Liver (tissue), 3 donors: ENCODE measurements at regions not wholly inside any gene's neighbourhood (a gene's known extent, or its start where the extent isn't known, plus 50 kb on each side); places are given as distances from the start of the nearest gene placed in this dataset.

ENCODE experiments used
- GABPA ChIP-seq, 2 donors: IDR thresholded peaks in 1 of 2; conservative IDR thresholded peaks in 1 of 2; 2 replicates each; pipeline ENCODE4 v1.6.1; 2016; ENCODE audit warnings: antibody characterized with exemption in 2 of 2, mild to moderate bottlenecking in 1 of 2, moderate library complexity in 1 of 2
- RAD21 ChIP-seq, 2 donors: IDR thresholded peaks; 2 replicates each; pipeline ENCODE4 v1.6.1; 2016; ENCODE audit warnings: antibody characterized with exemption in 2 of 2, mild to moderate bottlenecking in 2 of 2
- RXRA ChIP-seq, 2 donors: IDR thresholded peaks; 2 replicates each; pipeline ENCODE4 v1.6.1; 2017 to 2018; ENCODE audit warnings: antibody characterized with exemption in 2 of 2, mild to moderate bottlenecking in 1 of 2
- SP1 ChIP-seq: IDR thresholded peaks from 2 replicates; pipeline ENCODE4 v1.6.1; 2018; ENCODE audit warnings: antibody characterized with exemption, mild to moderate bottlenecking
- TAF1 ChIP-seq: conservative IDR thresholded peaks from 2 replicates; pipeline ENCODE4 v1.6.1; 2016; ENCODE audit warnings: antibody characterized with exemption, mild to moderate bottlenecking
- YY1 ChIP-seq: IDR thresholded peaks from 2 replicates; pipeline ENCODE4 v1.6.1; 2016; ENCODE audit warnings: antibody characterized with exemption, mild to moderate bottlenecking
- TF ChIP-seq, protein P1 (sequence below): fragments of 150-350 bp; IDR thresholded peaks from 2 replicates; pipeline ENCODE4 v1.5.1; 2017; ENCODE audit warnings: improper control_type of control experiment, low read depth, low read length; ENCODE audit not compliant: missing input control
- TF ChIP-seq, protein P2 (sequence below): IDR thresholded peaks from 2 replicates; pipeline ENCODE4 v1.6.1; 2016; ENCODE audit warnings: antibody characterized with exemption
- TF ChIP-seq, protein P3 (sequence below): IDR thresholded peaks from 2 replicates; pipeline ENCODE4 v1.6.1; 2016; ENCODE audit warnings: antibody characterized with exemption
- TF ChIP-seq, protein P4 (sequence below): IDR thresholded peaks from 2 replicates; pipeline ENCODE4 v1.6.1; 2016; ENCODE audit warnings: antibody characterized with exemption, mild to moderate bottlenecking
- donor health status: healthy.
- donor health status: healthy.

DNA sequence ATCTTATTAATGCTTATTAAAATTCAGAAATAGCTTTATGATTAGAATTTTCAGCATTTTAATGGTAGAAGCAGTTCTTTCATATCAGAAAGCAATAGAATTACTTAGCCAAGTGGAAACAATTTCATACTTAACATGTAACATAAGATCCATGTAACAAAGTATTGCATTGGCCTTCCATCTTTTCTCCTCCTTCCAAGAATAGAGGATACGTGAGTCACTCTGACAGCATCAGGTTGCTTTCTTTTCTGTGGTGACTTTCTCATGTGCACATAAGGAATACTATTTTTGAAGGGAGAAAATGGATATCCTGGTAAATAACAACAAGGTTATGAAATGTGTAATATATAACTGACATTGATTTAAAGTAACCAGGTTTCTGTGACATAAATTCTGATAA lies 272.2 kb downstream of the ANXA1 start:
- no peak for TF ChIP-seq YY1
- TF ChIP-seq, protein P1, sequence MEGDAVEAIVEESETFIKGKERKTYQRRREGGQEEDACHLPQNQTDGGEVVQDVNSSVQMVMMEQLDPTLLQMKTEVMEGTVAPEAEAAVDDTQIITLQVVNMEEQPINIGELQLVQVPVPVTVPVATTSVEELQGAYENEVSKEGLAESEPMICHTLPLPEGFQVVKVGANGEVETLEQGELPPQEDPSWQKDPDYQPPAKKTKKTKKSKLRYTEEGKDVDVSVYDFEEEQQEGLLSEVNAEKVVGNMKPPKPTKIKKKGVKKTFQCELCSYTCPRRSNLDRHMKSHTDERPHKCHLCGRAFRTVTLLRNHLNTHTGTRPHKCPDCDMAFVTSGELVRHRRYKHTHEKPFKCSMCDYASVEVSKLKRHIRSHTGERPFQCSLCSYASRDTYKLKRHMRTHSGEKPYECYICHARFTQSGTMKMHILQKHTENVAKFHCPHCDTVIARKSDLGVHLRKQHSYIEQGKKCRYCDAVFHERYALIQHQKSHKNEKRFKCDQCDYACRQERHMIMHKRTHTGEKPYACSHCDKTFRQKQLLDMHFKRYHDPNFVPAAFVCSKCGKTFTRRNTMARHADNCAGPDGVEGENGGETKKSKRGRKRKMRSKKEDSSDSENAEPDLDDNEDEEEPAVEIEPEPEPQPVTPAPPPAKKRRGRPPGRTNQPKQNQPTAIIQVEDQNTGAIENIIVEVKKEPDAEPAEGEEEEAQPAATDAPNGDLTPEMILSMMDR = no peak
- no peak for TF ChIP-seq RXRA (IDR thresholded peaks at IDR 0.05)
- TF ChIP-seq, protein P2, sequence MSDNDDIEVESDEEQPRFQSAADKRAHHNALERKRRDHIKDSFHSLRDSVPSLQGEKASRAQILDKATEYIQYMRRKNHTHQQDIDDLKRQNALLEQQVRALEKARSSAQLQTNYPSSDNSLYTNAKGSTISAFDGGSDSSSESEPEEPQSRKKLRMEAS = no peak
- TF ChIP-seq, protein P3, sequence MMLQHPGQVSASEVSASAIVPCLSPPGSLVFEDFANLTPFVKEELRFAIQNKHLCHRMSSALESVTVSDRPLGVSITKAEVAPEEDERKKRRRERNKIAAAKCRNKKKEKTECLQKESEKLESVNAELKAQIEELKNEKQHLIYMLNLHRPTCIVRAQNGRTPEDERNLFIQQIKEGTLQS = no peak
- TF ChIP-seq RAD21 (IDR thresholded peaks at IDR 0.05) = no peak
- TF ChIP-seq SP1 = no peak
- TF ChIP-seq GABPA (IDR thresholded peaks at IDR 0.05 in 1 of 2, conservative IDR thresholded peaks at IDR 0.05 in 1 of 2) = no peak
- TF ChIP-seq, protein P4, sequence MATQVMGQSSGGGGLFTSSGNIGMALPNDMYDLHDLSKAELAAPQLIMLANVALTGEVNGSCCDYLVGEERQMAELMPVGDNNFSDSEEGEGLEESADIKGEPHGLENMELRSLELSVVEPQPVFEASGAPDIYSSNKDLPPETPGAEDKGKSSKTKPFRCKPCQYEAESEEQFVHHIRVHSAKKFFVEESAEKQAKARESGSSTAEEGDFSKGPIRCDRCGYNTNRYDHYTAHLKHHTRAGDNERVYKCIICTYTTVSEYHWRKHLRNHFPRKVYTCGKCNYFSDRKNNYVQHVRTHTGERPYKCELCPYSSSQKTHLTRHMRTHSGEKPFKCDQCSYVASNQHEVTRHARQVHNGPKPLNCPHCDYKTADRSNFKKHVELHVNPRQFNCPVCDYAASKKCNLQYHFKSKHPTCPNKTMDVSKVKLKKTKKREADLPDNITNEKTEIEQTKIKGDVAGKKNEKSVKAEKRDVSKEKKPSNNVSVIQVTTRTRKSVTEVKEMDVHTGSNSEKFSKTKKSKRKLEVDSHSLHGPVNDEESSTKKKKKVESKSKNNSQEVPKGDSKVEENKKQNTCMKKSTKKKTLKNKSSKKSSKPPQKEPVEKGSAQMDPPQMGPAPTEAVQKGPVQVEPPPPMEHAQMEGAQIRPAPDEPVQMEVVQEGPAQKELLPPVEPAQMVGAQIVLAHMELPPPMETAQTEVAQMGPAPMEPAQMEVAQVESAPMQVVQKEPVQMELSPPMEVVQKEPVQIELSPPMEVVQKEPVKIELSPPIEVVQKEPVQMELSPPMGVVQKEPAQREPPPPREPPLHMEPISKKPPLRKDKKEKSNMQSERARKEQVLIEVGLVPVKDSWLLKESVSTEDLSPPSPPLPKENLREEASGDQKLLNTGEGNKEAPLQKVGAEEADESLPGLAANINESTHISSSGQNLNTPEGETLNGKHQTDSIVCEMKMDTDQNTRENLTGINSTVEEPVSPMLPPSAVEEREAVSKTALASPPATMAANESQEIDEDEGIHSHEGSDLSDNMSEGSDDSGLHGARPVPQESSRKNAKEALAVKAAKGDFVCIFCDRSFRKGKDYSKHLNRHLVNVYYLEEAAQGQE = no peak
- no peak for TF ChIP-seq TAF1
